Vagina (tissue), 2 donors: ENCODE measurements at regions not wholly inside any gene's neighbourhood (a gene's known extent, or its start where the extent isn't known, plus 50 kb on each side); places are given as distances from the start of the nearest gene placed in this dataset.

Experiments used
- CTCF ChIP-seq, 3 experiments: fragments of 450-650 bp in 2 of 3; fragments of 200-600 bp in 1 of 3; sonication (generic) in 1 of 3; IDR thresholded peaks; one replicate each; pipeline ENCODE4 v1.5.1; 2017 to 2019; ENCODE audit warnings: antibody characterized with exemption in 3 of 3, mild to moderate bottlenecking in 2 of 3, moderate library complexity in 2 of 3
- POLR2A ChIP-seq, 2 donors: fragments of 450-650 bp; IDR thresholded peaks; one replicate each; pipeline ENCODE4 v1.6.1; 2017; ENCODE audit warnings: antibody characterized with exemption in 2 of 2, mild to moderate bottlenecking in 2 of 2, moderate library complexity in 2 of 2
- POLR2AphosphoS5 ChIP-seq, 2 donors: sonication (generic); formaldehyde crosslinking; IDR thresholded peaks; one replicate each; pipeline ENCODE4 v1.9.0; 2017; ENCODE audit warnings: antibody characterized with exemption in 2 of 2, mild to moderate bottlenecking in 2 of 2, low read depth in 1 of 2; ENCODE audit not compliant: insufficient read depth in 1 of 2

- TF ChIP-seq POLR2AphosphoS5 (IDR thresholded peaks at IDR 0.05; ENCODE audit: insufficient read depth in 1 of 2, low read depth in 1 of 2) (no peak), CTCF (IDR thresholded peaks at IDR 0.05) (no peak), POLR2A (IDR thresholded peaks at IDR 0.05) (no peak)
Measured at GRCh38 chr9:89662718-89663613, 58.2 kb downstream of the GADD45G start.
